NB4 (cell line): ENCODE measurements at regions not wholly inside any gene's neighbourhood (a gene's known extent, or its start where the extent isn't known, plus 50 kb on each side); places are given as distances from the start of the nearest gene placed in this dataset.

Experiments
- DNase-seq: peaks from one replicate; pipeline ENCODE4 v3.0.0; 2010; ENCODE audit warnings: low read depth
- H3K4me3 ChIP-seq: one replicate; pipeline ENCODE4 v1.5.1; 2011; ENCODE audit warnings: mild to moderate bottlenecking, low read depth, low read length, moderate library complexity
- MYC ChIP-seq: IDR thresholded peaks from 2 replicates; pipeline ENCODE4 v1.6.1; 2011; ENCODE audit warnings: low read depth, low read length
- POLR2A ChIP-seq: IDR thresholded peaks from 2 replicates; pipeline ENCODE4 v1.6.1; 2011; ENCODE audit warnings: mild to moderate bottlenecking; ENCODE audit not compliant: insufficient read length; ENCODE audit errors: extremely low read depth
- TF ChIP-seq, protein P1 (sequence below): IDR thresholded peaks from one replicate; pipeline ENCODE4 v1.5.1; 2012; ENCODE audit warnings: low read depth, low read length
- TF ChIP-seq, protein P2 (sequence below): IDR thresholded peaks from 2 replicates; pipeline ENCODE4 v1.6.1; 2011; ENCODE audit warnings: low read depth, low read length

DNA sequence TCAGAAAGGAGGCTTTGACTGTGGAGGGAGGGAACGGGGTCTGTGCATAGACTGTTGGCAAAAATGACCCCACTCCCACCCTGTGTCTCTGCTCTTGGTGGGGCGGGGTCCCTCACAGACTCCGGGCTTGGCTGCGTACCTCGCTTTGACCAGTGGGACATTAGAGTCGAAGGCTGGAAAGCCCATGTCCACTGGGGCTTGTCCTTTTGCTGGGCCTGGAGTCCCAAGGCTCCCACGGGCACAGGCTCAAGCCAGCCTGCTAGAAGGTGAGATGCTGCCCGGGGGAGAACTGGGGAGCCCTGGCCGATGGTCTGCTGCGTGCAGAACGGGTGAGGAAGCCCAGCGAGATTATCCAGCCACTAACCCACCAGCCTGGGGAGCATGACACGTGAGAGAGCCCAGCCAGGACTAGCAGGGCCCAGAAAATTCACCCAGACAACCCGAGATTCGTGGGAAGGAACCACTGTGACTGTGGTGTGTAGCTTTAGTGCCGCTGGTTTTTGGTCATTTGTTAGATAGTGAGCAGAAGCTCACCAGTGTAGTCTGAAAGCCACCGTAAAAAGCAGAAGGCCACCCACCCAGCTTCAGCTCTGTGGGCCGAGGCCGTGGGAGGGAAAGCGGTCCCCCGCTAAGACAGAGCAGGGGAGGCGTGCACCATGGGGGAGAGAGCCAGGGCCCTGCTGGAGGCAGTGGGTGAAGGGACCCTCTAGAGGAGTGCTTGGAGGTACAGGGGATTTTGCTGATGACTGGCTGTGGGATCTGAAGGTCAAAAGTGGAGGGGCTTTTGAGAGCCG, 78.3 kb upstream of the C1orf174 start:
- TF ChIP-seq, protein P1, sequence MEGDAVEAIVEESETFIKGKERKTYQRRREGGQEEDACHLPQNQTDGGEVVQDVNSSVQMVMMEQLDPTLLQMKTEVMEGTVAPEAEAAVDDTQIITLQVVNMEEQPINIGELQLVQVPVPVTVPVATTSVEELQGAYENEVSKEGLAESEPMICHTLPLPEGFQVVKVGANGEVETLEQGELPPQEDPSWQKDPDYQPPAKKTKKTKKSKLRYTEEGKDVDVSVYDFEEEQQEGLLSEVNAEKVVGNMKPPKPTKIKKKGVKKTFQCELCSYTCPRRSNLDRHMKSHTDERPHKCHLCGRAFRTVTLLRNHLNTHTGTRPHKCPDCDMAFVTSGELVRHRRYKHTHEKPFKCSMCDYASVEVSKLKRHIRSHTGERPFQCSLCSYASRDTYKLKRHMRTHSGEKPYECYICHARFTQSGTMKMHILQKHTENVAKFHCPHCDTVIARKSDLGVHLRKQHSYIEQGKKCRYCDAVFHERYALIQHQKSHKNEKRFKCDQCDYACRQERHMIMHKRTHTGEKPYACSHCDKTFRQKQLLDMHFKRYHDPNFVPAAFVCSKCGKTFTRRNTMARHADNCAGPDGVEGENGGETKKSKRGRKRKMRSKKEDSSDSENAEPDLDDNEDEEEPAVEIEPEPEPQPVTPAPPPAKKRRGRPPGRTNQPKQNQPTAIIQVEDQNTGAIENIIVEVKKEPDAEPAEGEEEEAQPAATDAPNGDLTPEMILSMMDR = no peak
- no peak for TF ChIP-seq POLR2A
- no peak for TF ChIP-seq MYC
- TF ChIP-seq, protein P2, sequence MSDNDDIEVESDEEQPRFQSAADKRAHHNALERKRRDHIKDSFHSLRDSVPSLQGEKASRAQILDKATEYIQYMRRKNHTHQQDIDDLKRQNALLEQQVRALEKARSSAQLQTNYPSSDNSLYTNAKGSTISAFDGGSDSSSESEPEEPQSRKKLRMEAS = no peak
- no peak for DNase-seq
- H3K4me3 ChIP-seq = no peak overlapping the region

DNA sequence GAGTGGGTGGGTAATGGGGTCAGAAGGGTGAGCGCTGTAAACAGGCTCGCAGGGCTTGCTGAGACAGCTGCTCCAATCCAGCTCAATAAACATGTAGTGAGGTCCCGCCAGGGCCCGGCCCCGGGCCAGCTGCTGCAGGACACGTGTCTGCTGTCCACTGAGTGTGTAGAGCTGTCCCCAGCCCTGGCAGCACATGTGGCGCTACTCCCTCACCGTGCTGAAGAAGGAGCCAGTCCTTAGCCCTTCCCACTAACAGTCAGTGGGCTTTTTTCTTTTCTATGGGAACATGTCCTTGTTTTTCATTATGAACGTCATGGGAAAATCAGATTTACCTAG, 78.9 kb upstream of the C1orf174 start:
- TF ChIP-seq, protein P1 = no peak
- no peak for TF ChIP-seq POLR2A
- TF ChIP-seq, protein P2 = no peak
- TF ChIP-seq MYC = no peak
- H3K4me3 ChIP-seq = no peak overlapping the region
- no peak for DNase-seq

DNA sequence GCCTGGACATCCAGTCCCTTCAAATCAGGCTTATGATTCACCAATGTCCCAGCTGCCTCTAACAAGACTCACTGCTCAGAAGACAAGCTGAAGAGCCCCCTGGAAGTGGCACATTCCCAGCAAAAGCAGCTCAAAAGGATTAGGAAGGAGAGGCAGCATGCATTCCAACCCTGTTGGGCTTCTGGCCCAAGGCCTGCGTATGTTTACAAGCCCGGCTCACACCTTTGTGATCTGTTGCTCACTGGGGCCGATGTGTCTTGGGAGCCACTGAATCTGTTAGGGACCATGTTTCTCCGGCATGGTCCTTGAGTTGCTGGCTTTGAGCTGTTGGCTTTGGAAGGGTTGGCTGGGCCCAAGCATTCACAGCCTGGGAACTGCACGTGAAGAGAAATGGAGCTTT, 81.2 kb upstream of the C1orf174 start:
- TF ChIP-seq MYC (no peak), POLR2A (no peak)
- TF ChIP-seq, protein P1 = no peak
- no peak for DNase-seq
- H3K4me3 ChIP-seq = no peak overlapping the region

DNA sequence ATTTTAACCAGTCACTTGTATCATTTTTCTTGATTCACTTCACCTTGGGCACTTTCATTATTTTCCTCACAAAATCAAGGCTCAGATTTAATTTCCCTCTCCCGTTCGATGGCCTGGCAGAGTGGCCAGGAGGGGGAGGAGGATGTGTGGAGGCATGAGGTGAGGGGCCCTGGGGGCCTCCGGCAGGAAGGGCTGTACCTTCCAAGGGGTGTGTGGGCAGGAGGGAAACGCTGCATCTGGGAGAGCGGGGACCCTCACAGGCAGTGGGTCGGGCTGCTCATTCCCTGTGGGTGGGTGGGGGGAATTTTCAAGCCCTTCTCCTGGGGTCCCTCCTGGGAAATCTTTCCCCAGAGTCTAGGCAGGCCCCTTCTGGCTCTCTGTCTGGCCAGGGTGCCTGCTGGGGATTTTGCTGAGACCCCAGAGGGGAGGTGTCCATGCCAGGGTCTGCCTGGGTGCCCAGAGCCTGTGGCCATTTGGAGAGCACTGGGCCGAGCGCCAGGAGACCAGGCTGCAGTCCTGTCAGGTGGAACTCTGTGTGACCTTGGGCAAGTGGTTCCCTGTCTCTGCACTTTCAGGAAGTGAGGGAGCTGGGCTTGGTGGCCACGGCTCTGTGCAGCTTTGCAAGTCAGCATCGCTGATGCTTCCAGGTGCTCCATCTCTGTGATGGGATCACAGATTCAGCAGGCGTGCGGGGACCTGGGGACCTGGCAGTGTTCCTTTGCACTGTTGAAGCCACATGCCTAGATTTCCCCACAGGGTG, 81.9 kb upstream of the C1orf174 start:
- TF ChIP-seq POLR2A (no peak), MYC (no peak)
- TF ChIP-seq, protein P2 = no peak
- TF ChIP-seq, protein P1 = no peak
- DNase-seq = no peak
- no peak overlapping the region for H3K4me3 ChIP-seq

DNA sequence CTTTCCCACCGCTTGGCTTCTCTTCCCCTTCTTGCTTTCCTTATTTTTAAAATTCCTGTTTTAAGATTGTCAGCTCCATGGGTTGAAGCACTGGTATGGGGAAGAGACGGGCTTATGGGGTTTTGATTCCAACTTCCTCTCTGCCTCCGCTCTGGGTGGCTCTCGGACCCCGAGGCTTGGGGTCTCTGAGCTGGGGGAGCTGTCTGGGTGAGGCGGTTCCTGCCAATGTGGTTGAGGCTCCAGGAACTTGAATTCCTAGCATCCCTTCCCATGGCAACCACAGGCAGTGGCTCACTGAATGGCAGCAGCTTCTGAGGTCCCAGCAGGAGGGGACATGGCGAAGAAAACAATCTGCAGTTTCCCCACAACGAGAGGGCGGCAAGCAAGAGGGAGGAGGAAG, 83.1 kb upstream of the C1orf174 start:
- H3K4me3 ChIP-seq = no peak overlapping the region
- no peak for DNase-seq
- TF ChIP-seq, protein P2 = no peak
- TF ChIP-seq, protein P1 = no peak
- no peak for TF ChIP-seq POLR2A
- TF ChIP-seq MYC = no peak
